ENCODE measurements at regions not wholly inside any gene's neighbourhood (a gene's known extent, or its start where the extent isn't known, plus 50 kb on each side); places are given as distances from the start of the nearest gene placed in this dataset.
"Not testable (repeated sequence)": the region's sequence is repeated elsewhere in the genome, so short reads cannot be mapped to it uniquely, and the experiment has no call there.

DNA sequence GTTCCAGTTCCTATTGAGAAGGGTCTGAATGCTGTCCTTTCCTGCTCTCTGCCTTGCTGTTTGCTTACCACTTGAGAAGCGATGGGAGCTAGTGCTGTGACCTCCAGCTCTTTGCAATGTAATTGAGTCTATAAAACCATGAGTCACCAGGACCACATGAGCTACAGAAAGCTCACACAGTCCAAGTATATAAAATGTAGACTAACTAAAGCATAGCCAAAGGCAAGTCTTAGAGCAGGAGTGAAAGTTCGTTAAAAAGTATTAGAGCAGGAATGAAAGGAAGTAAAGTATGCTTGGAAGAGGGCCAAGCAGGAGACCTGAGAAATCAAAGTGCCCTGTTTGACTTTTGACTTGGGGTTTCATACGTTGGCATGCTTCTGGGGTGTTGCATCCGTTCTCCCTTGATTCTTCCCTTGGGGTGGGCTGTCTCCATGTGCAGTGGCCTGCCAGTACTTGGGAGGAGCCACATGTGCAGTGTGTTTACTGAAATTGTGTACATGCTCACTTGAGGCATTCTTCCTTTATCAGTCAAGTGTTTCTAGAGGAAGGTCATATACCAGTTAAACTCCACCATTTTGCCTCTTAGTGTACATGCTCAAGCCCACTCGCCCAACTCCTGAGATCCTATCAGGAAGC, 71.3 kb upstream of the KIT start:
- DNase-seq, result no peak

DNA sequence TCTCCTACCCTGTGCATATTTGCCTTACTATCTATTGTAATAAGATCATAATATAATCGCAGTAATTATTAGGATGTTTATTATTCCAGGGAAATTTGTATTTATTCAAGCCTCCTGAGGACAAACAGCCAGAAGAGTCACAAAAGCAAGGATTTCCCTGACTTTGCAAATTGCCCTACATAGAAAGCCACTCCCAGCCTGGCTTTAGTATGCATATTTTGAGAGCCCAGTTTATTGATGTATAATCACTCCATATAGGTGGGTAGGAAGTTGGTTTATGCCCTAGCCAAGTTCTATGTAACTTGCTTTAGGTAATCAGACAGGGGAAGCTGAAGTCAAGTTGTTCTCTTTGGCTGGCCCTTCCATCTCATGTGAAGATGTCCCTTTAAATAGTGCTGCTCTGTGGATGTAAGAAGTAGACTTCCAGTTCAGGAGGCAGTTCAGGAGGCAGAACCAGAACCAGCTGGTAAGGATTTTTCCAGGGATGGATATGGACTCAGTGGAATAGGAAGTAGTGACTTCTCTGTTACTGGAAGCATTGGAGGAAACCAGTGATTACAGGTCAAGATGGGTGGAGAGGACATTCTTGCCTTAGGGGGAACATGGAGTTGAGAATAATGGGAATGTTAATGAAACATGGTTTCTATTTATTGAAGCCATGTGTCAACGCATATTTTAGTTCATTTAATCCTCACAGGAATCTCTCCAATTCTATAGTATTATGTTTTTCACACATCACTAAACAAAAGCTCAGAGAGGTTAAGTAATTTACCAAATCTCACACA, 70.5 kb upstream of the KIT start:
- DNase-seq, result no peak

DNA sequence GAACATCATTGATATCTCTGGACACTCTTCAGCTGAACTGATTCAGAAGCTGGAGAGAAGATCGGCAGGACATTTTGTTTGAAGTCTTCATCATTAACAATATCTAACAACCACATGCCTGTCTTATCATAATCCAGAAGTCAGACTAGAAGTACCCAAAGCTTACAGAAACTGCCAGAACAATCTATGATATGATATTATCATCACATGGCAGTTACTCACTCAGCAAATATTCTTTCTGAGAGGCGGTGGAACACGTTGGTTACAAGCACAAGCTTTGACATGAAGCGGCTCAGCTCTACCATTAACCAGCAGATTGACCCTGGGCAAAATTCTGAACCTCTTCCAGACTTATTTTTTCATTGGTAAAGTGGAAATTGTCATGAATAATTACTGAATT, 69.4 kb upstream of the KIT start:
- no peak for DNase-seq

DNA sequence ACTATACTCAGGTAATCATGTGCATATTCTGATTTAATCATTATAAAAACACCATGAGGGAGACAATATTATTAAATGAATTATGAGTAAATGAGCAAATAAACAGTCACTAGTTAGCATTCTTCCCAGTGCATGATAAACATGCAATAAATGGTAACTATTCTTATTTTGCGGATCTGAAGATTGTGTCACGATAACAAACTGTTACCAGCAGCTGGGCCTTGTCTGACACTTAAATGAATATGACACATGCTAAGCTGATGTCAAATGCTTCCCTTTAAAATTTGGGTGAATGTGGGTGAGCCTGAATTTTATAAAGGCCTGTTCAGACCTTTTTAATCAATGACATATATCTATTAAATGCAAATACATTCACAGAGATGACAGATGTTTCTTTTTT, 68.2 kb upstream of the KIT start:
- no peak for DNase-seq

DNA sequence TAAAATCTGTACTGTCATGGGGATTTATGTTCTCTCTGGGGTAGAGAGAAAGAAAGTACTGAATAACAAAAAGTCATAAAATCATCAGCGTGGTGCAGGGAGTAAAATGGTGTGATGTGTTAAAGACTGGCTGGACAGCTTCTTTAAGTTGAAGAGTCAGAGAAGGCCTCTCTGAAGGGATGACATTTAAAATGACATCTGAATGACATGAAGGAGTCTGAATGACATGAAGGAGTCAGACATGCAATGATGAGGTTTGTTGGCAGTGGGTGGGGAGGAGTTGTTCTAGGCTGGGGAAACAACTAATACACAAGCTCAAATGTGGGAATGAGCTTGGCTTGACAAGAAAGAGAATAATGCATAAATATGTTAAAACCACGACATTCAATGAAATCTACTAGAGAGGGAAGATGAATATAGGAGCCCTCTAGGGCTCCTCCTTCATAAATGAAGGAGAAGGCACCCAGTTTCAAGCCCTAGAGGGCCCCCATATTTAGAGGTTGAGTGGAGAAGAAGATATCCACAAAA, 63.9 kb upstream of the KIT start:
- no peak for DNase-seq

DNA sequence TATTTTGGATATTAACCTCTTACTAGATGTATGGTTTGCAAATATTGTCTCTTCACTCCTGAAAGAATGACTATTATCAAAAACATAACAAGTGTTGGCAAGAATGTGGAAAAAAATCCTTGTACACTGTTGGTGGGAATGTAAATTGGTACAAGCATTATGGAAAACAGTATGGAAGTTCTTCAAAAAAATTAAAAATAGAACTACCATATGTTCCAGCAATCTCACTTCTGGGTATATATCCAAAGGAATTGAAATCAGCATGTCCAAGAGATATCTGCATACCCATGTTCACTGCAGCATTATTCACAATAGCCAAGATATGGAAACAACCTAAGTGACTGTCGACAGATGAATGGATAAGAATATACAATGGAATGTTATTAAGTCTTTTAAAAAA, 61.6 kb upstream of the KIT start:
- no peak for DNase-seq

DNA sequence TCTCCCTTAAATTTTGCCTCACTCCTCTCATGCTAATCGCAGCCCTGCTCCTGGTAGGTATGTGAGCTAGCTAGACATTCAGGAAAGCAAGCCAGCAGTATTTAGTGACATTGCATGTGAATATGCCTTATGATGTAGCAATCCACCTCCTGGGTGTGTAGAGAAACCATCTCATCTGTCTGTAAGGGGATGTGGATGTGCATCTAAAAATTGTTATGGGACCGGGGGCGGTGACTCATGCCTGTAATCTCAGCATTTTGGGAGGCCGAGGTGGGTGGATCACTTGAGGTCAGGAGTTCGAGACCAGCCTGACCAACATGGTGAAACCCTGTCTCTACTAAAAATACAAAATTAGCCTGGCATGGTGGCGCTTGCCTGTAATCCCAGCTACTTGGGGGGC, 60.1 kb upstream of the KIT start:
- DNase-seq, result not testable (repeated sequence)

DNA sequence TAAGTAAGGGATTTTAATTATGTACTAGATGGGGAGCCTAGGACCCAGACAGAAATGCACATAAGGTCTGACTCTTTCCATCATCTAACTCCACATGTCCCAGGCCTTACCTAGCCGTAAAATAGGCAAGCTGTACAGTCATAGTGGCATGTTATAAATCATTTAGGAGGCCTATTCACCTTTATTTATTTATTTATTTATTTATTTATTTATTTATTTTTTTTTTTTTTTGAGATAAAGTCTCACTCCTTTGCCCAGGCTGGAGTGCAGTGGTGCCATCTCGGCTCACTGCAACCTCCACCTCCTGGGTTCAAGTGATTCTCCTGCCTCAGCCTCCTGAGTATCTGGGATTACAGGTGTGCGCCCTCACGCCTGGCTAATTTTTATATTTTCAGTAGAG, 55.6 kb upstream of the KIT start:
- DNase-seq, result not testable (repeated sequence)

DNA sequence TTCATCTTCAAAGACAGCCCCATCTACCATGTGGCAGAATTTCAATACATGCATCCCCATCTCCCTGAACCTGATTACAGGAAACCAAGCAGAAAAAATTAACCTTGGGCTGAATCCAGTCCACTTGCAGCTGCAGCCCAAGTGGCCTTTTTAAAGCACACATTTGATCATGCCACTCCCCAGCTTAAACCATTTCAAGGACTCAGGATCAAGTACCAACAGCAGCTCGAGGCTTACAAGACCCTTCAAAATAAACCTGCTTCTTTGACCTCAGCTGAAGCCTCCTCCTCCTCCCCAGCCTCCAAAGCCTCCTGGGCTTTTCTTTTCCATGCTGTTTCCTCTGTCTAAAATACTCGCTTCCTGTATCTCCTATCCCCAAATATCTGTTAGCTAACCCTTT, 50.7 kb upstream of the KIT start:
- DNase-seq, result no peak

DNA sequence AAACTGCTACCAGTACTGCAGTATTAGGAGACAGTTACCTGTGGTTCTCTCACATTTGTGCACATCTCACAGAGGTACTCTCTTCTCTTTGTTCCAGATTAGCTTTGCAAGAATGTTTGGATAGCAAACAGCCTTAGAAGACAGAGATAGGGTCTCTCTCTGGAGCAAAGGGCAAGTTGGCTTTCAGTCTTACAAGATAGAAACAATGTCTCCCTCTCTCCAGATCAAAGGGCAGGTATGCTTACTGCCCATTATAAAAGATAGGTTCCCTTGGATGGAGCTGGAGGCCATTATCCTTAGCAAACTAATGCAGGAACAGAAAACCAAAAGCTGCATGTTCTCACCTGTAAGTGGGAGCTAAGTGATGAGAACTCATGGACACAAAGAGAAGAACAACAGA, 50.2 kb upstream of the KIT start:
- DNase-seq, result no peak
